Esophagus squamous epithelium (tissue), 4 donors: ENCODE measurements at regions not wholly inside any gene's neighbourhood (a gene's known extent, or its start where the extent isn't known, plus 50 kb on each side); places are given as distances from the start of the nearest gene placed in this dataset.

Source experiments
- CTCF ChIP-seq, 6 experiments: fragments of 450-650 bp in 4 of 6; fragments of 200-600 bp in 2 of 6; sonication (generic) in 2 of 6; IDR thresholded peaks; one replicate each; pipeline ENCODE4 v1.5.1; 2016 to 2019; ENCODE audit warnings: antibody characterized with exemption in 6 of 6, mild to moderate bottlenecking in 4 of 6, moderate library complexity in 4 of 6
- POLR2A ChIP-seq, 4 donors: fragments of 450-650 bp; IDR thresholded peaks; one replicate each; pipeline ENCODE4 v1.6.1; 2017; ENCODE audit warnings: antibody characterized with exemption in 4 of 4, mild to moderate bottlenecking in 4 of 4, moderate library complexity in 3 of 4

- TF ChIP-seq CTCF (IDR thresholded peaks at IDR 0.05): no peak
- TF ChIP-seq POLR2A (IDR thresholded peaks at IDR 0.05): no peak
These were observed 386.3 kb upstream of the ZNF717 start for GRCh38 chr3:76171647-76172046.
